Fibroblast of lung (primary cell): ENCODE measurements at regions not wholly inside any gene's neighbourhood (a gene's known extent, or its start where the extent isn't known, plus 50 kb on each side); places are given as distances from the start of the nearest gene placed in this dataset.

Experiments
- DNase-seq, 2 donors: peaks; one replicate each; pipeline versions ENCODE4 v3.0.0 to v3.0.0-alpha.2; 2010; ENCODE audit warnings: low read depth in 2 of 2
- H2AFZ ChIP-seq: 2 replicates; pipeline ENCODE4 v1.5.1; 2012; ENCODE audit warnings: low read length, control low read depth, inconsistent platforms
- H3K27ac ChIP-seq: 2 replicates; pipeline ENCODE4 v1.5.1; 2011; ENCODE audit warnings: low read length, control low read depth; ENCODE audit not compliant: insufficient read depth
- H3K27me3 ChIP-seq: 2 replicates; pipeline ENCODE4 v1.5.1; 2011; ENCODE audit warnings: mild to moderate bottlenecking, low read length; ENCODE audit not compliant: control insufficient read depth, insufficient read depth
- H3K36me3 ChIP-seq: 2 replicates; pipeline ENCODE4 v1.5.1; 2011; ENCODE audit warnings: low read length; ENCODE audit not compliant: control insufficient read depth, insufficient read depth
- H3K4me1 ChIP-seq: 2 replicates; pipeline ENCODE4 v1.5.1; 2011; ENCODE audit warnings: low read length; ENCODE audit not compliant: control insufficient read depth, insufficient read depth; ENCODE audit errors: extremely low read depth
- H3K4me2 ChIP-seq: 2 replicates; pipeline ENCODE4 v1.5.1; 2011; ENCODE audit warnings: low read length, control low read depth; ENCODE audit not compliant: insufficient read depth; ENCODE audit errors: extremely low read depth
- H3K4me3 ChIP-seq, 4 experiments: fragments of 200-600 bp in 1 of 4; sonication (generic) in 1 of 4; replicated peaks in 1 of 4; 2 replicates each; pipeline ENCODE4 v1.5.1; 2011 to 2016; ENCODE audit warnings: low read length in 4 of 4, low read depth in 3 of 4, mild to moderate bottlenecking in 3 of 4, control low read depth in 2 of 4, inconsistent platforms in 1 of 4, mixed read lengths in 1 of 4; ENCODE audit not compliant: insufficient read depth in 1 of 4; ENCODE audit errors: control extremely low read depth in 1 of 4
- H3K79me2 ChIP-seq: 2 replicates; pipeline ENCODE4 v1.5.1; 2012; ENCODE audit warnings: mild to moderate bottlenecking, low read length, inconsistent platforms; ENCODE audit not compliant: control insufficient read depth, insufficient read depth
- H3K9ac ChIP-seq: 2 replicates; pipeline ENCODE4 v1.5.1; 2011; ENCODE audit warnings: mild to moderate bottlenecking, low read length, control low read depth; ENCODE audit not compliant: insufficient read depth
- H3K9me3 ChIP-seq: 2 replicates; pipeline ENCODE4 v1.5.1; 2012; ENCODE audit warnings: low read depth, low read length; ENCODE audit not compliant: control insufficient read depth, insufficient read depth
- H4K20me1 ChIP-seq: 2 replicates; pipeline ENCODE4 v1.5.1; 2011; ENCODE audit warnings: low read length; ENCODE audit not compliant: control insufficient read depth, insufficient read depth; ENCODE audit errors: extremely low read depth
- EZH2 ChIP-seq: IDR thresholded peaks from 2 replicates; pipeline ENCODE4 v1.5.1; 2012; ENCODE audit warnings: low read length, control low read depth, mild to moderate bottlenecking; ENCODE audit errors: missing control alignments
- TF ChIP-seq, protein P1 (sequence below), 2 donors: IDR thresholded peaks in 1 of 2; conservative IDR thresholded peaks in 1 of 2; 1 replicate in 1 of 2; 2 replicates in 1 of 2; pipeline ENCODE4 v1.5.1; 2011 to 2012; ENCODE audit warnings: low read length in 2 of 2, control low read depth in 1 of 2, inconsistent platforms in 1 of 2, low read depth in 1 of 2, mild to moderate bottlenecking in 1 of 2

- Histone ChIP-seq H3K9ac (no peak overlapping the region), H2AFZ (peak overlapping the region; percentile 63), H3K4me1 (peaks cover 14% of the 10 kb centered on the region)
These were observed 534.2 kb downstream of the ZIC1 start for GRCh38 chr3:147943265-147943945.

GRCh38 chr3:147945968-147946519, 536.9 kb downstream of the ZIC1 start:
- Histone ChIP-seq H3K9me3 (no peaks in the 10 kb centered on the region), H4K20me1 (no peaks in the 10 kb centered on the region), H3K4me2 (peak overlapping the region; percentile 67), H3K36me3 (no peaks in the 10 kb centered on the region), H3K27me3 (no peaks in the 10 kb centered on the region), H3K4me3 (peak overlapping the region; percentile 4 to 47 (median 30)), H2AFZ (peak overlapping the region; percentile 91), H3K27ac (peak overlapping the region; percentile 48), H3K79me2 (no peaks in the 10 kb centered on the region), H3K4me1 (peaks cover 14% of the 10 kb centered on the region), H3K9ac (no peak overlapping the region)
- peak; percentile 94 to 95 for DNase-seq
- no peak for TF ChIP-seq EZH2
- TF ChIP-seq, protein P1, sequence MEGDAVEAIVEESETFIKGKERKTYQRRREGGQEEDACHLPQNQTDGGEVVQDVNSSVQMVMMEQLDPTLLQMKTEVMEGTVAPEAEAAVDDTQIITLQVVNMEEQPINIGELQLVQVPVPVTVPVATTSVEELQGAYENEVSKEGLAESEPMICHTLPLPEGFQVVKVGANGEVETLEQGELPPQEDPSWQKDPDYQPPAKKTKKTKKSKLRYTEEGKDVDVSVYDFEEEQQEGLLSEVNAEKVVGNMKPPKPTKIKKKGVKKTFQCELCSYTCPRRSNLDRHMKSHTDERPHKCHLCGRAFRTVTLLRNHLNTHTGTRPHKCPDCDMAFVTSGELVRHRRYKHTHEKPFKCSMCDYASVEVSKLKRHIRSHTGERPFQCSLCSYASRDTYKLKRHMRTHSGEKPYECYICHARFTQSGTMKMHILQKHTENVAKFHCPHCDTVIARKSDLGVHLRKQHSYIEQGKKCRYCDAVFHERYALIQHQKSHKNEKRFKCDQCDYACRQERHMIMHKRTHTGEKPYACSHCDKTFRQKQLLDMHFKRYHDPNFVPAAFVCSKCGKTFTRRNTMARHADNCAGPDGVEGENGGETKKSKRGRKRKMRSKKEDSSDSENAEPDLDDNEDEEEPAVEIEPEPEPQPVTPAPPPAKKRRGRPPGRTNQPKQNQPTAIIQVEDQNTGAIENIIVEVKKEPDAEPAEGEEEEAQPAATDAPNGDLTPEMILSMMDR (conservative IDR thresholded peaks at IDR 0.05 in 1 of 2, IDR thresholded peaks at IDR 0.05 in 1 of 2; ENCODE audit: low read depth in 1 of 2, low read length in 2 of 2) = peak; percentile 86 to 87

More at GRCh38 chr3:147943265-147943945, 534.2 kb downstream of the ZIC1 start:
- Histone ChIP-seq H4K20me1 (no peaks in the 10 kb centered on the region), H3K27me3 (no peaks in the 10 kb centered on the region), H3K4me2 (peak overlapping the region; percentile 85), H3K9me3 (no peaks in the 10 kb centered on the region), H3K36me3 (no peaks in the 10 kb centered on the region), H3K27ac (peak overlapping the region; percentile 87), H3K4me3 (peak overlapping the region in 1 of 4 experiments; percentile 20), H3K79me2 (no peaks in the 10 kb centered on the region)
- peak; percentile 92 to 97 for DNase-seq
- TF ChIP-seq EZH2 = no peak
- TF ChIP-seq, protein P1 (conservative IDR thresholded peaks at IDR 0.05 in 1 of 2, IDR thresholded peaks at IDR 0.05 in 1 of 2; ENCODE audit: low read depth in 1 of 2, low read length in 2 of 2) = no peak

DNA sequence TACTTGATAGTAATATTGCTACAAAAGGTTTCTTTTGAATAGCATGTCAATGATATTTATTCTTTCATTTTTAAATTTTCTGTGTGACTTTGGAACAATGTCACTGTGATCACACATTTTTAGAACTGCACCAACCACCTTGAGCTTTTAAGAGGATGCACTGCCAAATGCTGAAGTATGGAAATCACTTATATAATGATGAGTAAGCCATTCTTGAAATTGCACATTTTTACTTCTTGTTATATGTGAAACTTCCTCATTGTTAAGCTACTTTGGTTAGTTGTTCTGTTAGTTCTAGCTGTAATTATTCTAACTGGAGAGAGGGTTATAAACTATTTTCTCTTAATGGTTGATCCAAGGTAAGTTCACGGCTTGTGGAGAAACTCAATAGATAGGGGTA, 547.5 kb downstream of the ZIC1 start:
- H2AFZ ChIP-seq = no peak overlapping the region
- no peaks in the 10 kb centered on the region for H3K27me3 ChIP-seq
- H3K4me2 ChIP-seq = no peak overlapping the region
- H3K9ac ChIP-seq = no peak overlapping the region
- no peaks in the 10 kb centered on the region for H4K20me1 ChIP-seq
- TF ChIP-seq, protein P1 (conservative IDR thresholded peaks at IDR 0.05 in 1 of 2, IDR thresholded peaks at IDR 0.05 in 1 of 2; ENCODE audit: low read depth in 1 of 2, low read length in 2 of 2) = no peak
- no peak for TF ChIP-seq EZH2
- H3K4me3 ChIP-seq = no peak overlapping the region
- no peaks in the 10 kb centered on the region for H3K79me2 ChIP-seq
- H3K9me3 ChIP-seq = no peaks in the 10 kb centered on the region
- H3K27ac ChIP-seq = no peak overlapping the region
- no peak for DNase-seq
- H3K36me3 ChIP-seq = no peaks in the 10 kb centered on the region
- no peaks in the 10 kb centered on the region for H3K4me1 ChIP-seq
